NCI-H82 treated with DMSO at 0.1 percent for 48 hours (cell line): ENCODE measurements at regions not wholly inside any gene's neighbourhood (a gene's known extent, or its start where the extent isn't known, plus 50 kb on each side); places are given as distances from the start of the nearest gene placed in this dataset.

ENCODE experiments used
- DNase-seq: peaks from one replicate; lab custom pipeline; 2025; ENCODE audit not compliant: unreplicated experiment; lab: John Stamatoyannopoulos, UW

DNA sequence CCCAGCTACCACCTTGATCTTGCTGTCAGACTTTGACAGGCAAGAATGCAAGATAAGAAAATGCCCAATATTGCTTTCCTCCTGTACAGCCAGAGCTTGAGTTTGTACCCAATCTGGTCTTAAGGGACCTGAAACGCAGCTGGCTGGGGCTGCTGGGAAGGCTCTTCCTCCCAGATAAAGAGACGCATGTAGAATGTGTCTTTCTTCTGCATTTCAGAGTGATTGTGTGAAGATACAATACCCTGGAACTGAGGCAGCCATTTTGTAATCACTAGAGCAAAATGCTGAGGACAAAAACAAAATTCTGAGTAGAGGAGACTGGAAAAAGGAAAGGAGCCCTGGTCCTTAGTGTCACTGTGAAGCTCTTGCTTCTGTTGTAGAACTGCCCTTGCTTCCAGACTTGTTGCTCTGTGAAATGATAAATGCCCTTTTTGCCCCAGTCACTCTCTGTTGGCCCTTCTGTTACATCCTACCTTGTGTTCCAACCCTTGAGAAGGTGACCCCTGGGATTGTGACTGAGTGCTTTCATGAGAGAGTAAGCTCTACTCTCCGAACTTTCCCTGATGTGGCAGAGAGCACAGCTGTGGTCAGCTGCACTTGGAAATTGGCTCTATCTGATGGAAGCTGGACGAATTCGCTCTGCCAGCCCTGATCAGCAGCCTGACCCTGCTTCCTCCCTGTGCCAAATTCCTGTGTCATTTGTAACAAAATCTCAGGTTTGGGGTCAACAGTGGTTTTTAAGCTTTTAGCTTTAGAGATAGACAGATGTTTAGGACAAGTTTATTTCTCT lies 137.4 kb upstream of the RBMS1 start:
- no peak for DNase-seq

- DNase-seq = no peak
Observed at GRCh38 chr2:160632084-160632975, 138.7 kb upstream of the RBMS1 start.

GRCh38 chr2:160634436-160634835 lies 140.8 kb upstream of the RBMS1 start:
- DNase-seq = no peak

DNA sequence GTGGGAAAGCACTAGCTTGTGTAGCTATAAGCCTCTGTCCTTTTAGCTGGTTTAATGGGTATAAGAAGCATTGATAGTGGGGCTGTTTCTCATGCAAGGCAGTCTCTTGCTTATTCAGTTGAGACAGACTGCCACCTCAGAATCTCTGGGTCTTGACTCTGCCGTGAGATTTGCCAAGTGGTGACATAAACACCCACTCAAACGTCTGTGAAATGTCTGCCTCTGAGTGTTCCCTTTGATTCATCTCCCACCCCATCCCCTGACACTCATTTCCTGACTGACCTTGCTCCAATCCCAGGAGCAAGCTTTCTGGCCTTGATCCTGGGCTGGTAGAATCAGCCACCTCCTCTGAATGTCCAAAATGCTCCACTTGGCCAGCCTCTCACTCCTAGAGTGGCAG lies 141.9 kb upstream of the RBMS1 start:
- DNase-seq = no peak

- DNase-seq = no peak
Observed at GRCh38 chr2:160639472-160639871, 145.9 kb upstream of the RBMS1 start.

- no peak for DNase-seq
Observed at GRCh38 chr2:160646684-160647444, 153.3 kb upstream of the RBMS1 start.

- DNase-seq = no peak
Observed at GRCh38 chr2:160647967-160648685, 154.5 kb upstream of the RBMS1 start.

DNA sequence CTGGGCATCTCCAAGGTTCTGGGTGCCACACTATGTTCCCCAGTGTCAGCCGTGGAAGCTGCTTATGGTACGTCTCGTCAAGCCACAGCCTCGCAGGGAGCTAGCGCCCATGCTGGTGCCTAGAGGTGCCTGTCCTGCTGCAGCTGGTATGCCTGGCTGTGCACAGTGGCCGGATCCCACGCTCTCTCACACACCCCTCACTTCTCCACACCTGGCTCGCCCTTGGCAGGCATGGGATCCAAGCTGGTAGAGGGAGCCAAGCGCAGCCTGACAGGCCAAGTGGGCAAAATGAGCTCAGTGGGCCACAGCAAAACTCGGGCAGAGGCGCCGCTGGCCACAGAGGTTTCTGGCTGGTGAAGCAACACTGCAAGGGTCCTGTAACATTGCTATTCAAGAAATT lies 156.1 kb upstream of the RBMS1 start:
- no peak for DNase-seq

DNA sequence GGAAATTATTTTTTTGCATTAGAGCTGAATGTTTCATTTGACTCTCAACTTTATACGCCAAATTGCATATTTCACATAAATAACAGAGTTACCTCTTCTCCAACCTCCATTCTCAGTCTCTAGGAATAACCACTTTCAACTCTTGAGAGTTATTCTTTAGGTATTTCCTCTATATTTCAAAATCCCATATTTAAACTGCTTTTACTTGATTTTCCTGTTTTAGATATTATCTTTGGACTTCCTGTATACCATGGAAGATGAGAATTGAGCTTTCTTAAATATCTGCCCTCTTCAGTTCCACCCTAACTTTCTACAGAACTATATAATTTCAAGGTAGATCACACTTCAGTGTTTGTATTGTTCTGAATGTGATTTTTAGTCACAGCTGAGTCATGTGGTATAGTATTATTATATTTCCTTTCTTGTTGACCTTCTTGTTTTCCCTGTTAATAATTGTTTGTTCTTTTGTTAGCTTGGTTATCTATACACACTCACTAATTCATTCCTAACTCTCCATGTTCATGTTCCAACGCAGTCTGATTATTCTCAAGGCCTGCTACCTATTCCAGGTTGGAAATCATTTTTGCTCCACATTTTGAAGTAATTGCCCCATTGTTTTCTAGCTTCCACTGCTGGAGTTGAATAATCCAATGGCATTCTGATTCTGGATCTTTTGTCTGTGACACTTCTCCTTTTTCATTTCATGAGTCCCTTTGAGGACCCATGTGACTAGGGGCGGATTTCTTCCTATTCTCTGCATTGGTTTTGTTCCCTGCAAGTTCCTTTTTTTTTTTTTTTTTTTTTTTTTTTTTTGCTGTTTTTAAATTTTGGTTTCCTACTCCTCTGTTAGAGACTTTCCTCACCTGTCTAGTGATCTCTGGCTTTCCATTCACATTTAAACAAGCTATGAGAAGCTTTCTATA lies 156.8 kb upstream of the RBMS1 start:
- no peak for DNase-seq

- DNase-seq = no peak
Observed at GRCh38 chr2:160651416-160652200, 158.0 kb upstream of the RBMS1 start.

GRCh38 chr2:160652236-160652635 lies 158.6 kb upstream of the RBMS1 start:
- no peak for DNase-seq

GRCh38 chr2:160657196-160657595 lies 163.6 kb upstream of the RBMS1 start:
- DNase-seq = no peak

DNA sequence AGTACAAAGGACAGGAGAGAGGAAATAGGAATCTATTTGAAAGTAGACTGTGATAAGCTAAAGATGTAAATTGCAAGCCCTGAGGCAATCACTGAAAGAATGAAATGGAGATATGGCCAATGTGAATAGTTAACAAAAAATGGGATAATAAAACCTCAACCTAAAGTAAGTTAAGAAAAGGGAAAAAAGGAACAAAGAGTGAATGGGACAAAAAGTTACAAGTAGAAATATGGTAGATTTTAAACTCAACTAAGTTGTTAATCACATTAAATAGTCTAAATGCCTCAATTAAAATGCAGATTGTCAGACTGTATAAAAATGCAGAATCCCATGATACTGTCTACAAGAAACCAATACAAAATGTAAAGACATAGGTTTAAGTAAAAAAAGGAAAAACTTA lies 165.2 kb upstream of the RBMS1 start:
- no peak for DNase-seq

DNA sequence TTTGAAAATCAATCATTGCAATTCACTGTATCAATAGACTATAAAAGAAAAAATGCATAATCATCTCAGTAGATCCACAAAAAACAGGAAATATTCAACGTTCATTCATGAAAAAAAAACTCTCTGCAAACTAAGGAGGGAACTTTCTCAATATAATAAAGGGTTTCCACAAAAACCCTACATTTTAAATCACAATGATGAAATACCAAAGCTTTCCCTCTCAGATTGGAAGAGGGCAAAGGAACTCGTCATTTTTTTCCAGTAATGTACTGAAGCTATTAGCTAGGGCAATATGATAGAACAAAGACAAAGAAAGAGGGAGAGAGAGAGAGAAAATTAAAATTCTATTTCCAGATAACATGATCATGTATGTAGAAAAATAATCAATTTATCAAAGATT lies 167.1 kb upstream of the RBMS1 start:
- DNase-seq = no peak

DNA sequence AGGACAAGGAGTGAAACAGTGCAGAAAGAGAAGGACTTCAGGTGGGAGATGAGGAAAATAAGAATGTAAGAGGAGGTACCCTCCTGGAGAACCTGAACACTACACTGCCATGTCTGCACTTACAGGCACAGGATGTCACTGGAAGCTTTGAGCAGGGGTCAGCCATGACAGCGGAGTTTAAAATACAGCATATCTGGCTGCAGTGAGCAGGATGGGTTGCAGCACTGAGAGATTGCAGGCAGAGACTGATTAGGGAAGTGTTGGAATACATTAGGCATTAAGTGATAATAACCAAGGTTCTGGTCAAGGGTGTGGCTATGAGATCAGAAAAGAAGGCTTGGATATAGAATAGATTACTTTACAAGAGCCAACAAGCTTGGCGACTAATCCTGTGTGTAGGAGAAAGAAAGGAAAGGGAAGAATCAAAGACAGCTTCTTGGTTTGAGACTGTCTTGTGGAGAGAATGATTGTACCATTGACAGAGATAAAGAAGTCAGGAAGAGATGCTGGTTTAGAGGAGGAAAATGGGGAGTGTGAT lies 171.1 kb upstream of the RBMS1 start:
- no peak for DNase-seq

DNA sequence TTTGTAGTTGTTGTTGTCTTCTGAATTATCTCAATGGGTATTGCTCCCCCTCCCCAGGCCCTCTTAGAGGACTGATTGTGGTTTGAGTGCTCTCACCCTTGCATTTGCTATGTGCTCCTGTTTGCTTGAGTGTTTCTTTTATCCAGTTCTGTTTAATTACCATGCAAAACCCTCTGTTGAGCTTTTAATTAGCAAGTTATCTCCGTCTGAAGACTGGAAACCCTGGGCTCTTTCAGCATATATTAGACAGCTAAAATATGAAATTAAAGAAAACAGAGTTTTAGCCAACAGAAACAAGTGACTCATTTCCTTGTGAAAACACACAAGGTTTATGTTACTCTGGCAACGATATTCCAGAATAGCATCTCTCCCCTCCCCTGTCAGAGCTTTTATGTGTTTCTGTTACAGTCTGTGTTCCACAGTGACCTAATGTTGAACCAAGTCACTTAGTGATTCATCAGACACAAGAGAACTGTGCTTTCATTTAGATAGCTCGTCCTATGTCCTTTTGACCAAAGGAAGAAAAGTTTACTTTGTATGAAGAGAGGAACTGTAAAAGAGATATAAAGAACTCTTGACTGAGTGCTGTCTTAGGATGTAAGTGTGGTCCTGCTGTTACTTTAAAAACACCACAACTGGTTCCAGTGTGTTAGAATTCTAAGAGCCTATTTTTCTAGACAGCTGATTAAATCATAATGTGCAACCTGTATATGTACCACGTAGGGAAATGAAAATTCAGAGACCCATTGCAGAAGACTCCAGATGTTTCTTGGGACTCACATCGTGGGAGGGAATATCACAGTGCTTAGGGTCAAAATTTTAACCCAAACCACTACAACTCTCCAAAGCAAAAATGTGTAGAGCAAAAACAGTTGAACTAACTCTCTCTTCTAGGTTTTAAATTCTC lies 172.8 kb upstream of the RBMS1 start:
- DNase-seq = no peak

- no peak for DNase-seq
Observed at GRCh38 chr2:160667811-160668210, 174.2 kb upstream of the RBMS1 start.

GRCh38 chr2:160670618-160671017 lies 177.0 kb upstream of the RBMS1 start:
- no peak for DNase-seq
